NCI-H187 treated with DMSO at 0.1 percent for 48 hours (cell line): ENCODE measurements at regions not wholly inside any gene's neighbourhood (a gene's known extent, or its start where the extent isn't known, plus 50 kb on each side); places are given as distances from the start of the nearest gene placed in this dataset.
"Not testable (repeated sequence)": the region's sequence is repeated elsewhere in the genome, so short reads cannot be mapped to it uniquely, and the experiment has no call there.

Source experiments
- DNase-seq: peaks from one replicate; lab custom pipeline; 2025; lab: John Stamatoyannopoulos, UW

- DNase-seq: no peak
Measured at GRCh38 chr4:79609817-79610216, 201.8 kb upstream of the GK2 start.

DNA sequence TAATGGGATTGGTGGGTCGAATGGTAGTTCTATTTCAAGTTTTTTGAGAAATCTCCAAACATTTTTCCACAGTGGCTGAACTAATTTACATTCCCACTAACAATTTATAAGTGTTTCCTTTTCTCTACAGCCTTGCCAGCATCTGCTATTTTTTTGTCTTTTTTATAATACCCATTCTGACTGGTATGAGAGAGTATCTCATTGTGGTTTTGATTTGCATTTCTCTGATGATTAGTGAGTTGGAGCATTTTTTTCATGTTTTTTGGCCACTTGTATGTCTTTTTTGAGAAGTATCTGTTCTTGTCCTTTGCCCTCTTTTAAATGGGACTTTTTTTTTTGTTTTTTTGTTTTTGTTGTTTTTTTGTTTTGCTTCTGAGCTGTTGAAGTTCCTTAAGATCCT lies 200.0 kb upstream of the GK2 start:
- no peak for DNase-seq

- no peak for DNase-seq
Measured at GRCh38 chr4:79604152-79604551, 196.1 kb upstream of the GK2 start.

DNA sequence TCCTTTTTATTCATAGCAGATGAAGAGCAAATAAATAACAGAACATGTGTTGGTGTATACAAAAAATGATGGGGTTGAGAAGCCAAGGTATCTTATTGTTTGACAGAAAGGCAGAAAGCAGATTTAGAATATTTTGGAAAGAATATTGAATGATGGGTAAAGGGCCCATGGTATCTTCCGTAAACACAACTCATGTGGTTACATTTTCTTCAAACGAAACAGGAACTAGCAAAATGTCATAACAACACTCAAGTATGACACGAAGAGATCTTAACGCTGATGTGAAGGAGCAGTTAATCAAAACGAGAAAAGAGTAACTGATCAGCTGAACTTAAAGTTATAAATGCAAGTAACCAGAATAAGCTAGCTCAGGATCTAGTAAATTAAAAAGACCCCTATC lies 195.7 kb upstream of the GK2 start:
- DNase-seq: no peak

DNA sequence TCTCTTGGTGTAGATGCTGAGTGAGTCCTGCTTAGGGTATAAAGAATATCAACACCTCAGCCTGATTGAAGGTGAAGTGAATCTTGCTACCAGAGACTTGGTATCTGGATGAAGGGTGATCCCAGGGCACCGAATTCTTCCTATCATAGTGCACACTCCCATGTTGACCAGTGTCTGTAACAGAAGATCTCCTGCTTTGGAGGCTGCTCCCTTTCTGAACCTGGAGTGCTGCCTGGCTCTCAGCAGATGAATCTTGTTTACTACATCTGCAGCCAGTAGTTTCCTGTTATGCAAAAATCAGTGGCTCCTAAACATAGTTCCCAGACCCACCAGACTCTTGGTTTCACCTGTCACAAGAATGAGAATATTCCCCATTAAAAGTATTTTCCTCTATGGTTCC lies 191.7 kb upstream of the GK2 start:
- DNase-seq: no peak

GRCh38 chr4:79598801-79599200 lies 190.8 kb upstream of the GK2 start:
- DNase-seq: no peak

GRCh38 chr4:79598214-79598613 lies 190.2 kb upstream of the GK2 start:
- DNase-seq: no peak

DNA sequence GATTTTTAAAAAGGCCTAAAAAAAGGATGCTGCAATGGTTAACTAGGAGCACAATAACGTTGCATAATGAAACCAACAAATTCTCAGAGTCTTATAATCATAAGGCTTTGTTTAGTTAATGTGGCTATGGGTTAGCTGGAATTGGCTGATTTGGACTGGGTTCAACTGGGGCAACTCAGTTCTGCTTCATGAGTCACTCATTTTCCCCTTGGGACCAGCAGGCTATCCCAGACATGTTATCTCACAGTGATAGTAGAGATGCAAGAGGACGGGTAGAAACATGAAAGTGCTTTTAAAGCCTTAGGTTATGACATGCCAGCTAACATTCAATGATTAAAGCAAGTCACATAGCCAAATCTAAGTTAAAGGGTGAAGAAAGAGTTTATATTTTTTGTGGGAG lies 189.2 kb upstream of the GK2 start:
- no peak for DNase-seq

GRCh38 chr4:79592218-79592617 lies 184.2 kb upstream of the GK2 start:
- not testable (repeated sequence) for DNase-seq

DNA sequence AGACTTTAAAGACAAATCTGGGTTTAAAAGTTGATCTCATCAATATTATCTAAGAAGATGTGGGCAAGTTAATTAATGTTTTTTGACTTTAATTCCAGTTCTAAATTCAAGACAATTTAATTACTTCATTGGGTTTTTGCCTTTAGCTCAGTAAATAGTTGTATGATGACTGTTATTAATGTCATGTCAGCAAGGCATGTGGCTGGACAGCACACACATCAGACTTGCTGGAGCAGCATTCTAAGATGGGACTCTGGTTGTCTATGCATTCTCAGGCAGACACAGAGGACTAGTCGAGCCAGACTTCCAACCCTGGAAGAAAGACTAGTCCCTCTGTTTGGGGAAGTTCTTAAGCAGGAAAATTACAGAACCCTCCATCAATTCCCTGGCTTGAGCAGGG lies 180.7 kb upstream of the GK2 start:
- no peak for DNase-seq

DNA sequence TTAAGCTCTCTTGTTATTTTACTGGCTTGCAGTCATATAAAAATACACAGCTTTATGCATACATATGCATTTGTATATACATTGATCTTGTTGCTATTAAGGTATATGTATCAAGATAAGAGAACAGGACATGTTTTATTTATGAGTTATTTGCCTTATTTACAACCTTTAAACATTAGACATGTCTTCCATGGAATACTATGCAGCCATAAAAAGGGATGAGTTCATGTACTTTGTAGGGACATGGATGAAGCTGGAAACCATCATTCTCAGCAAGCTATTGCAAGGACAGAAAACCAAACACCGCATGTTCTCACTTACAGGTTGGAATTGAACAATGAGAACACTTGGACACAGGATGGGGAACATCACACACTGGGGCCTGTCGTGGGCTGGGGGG lies 179.2 kb upstream of the GK2 start:
- not testable (repeated sequence) for DNase-seq

DNA sequence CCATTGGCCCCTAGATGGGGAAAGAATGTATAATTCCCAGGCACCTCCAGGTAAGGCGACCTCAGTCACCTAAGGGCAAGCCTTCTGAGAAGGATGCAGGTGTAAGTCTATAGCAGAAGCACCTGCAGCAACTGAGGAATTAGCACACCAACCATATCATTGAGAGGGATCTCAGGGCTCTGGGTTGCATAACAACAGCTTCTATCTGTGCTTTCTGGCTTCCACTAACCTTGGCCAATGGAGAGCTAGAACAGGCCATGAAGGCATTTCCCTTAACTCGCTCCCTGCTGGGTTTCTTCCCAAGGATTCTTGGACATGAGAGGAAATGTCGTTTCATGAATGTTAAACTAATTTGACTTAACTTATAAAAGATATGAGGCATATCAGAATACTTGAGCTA lies 177.8 kb upstream of the GK2 start:
- DNase-seq: no peak

GRCh38 chr4:79585330-79585729 lies 177.3 kb upstream of the GK2 start:
- no peak for DNase-seq

DNA sequence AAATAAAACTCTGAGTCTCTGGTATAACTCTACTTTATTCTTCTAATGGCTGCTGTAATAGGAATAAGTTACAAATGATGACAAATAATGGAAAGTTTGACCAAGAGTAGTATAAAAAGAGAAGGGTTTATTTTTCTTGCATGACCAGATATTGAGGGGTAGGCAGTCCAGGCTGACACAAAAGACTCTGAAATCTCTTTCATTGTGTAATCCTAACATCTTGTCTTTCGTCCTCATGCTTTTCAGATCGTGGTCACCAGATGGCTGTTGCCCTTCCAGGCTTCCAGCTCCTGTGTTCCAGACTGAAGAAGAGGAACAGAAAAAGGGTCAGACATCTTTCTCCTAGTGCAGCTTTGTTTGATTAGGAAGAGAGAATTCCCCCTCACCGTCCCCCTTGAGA lies 176.9 kb upstream of the GK2 start:
- DNase-seq: no peak

DNA sequence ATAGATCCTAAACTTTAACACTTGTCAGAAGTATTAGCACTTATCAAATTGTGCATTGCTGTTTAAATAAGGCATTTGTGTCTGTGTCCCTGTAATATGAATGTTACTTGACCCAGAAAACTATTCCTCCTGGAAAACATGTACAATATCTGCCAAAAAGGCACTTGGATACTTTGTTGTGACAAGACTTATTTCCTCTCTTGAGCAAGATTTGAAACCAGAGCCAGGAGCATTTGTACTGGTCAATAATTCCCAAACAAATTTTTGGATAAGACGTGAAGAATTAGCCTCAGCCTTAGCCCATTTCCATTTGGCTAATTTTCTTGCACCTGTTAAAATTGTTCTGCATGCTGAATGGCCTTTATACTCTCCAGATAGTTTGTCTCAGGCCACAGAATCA lies 176.3 kb upstream of the GK2 start:
- DNase-seq: no peak

GRCh38 chr4:79578606-79579005 lies 170.6 kb upstream of the GK2 start:
- DNase-seq: no peak

DNA sequence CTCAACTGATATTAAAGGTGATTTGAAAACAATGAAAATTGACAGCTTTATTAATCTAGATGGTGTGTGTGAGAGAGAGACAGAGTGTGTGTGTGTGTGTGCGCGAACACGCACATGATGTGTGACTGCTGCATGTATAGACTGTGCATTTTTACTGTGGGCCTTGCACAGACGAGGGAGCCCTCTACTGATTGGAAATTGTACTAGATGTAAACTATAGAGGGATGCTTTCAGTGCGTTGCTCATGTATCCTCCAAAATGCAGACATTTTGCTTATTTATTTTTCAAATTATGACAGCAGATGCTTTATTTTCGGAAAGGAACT lies 168.4 kb upstream of the GK2 start:
- peak; percentile 9 for DNase-seq

- DNase-seq: no peak
Measured at GRCh38 chr4:79575709-79576428, 167.8 kb upstream of the GK2 start.

GRCh38 chr4:79574741-79575451 lies 166.9 kb upstream of the GK2 start:
- DNase-seq: no peak

DNA sequence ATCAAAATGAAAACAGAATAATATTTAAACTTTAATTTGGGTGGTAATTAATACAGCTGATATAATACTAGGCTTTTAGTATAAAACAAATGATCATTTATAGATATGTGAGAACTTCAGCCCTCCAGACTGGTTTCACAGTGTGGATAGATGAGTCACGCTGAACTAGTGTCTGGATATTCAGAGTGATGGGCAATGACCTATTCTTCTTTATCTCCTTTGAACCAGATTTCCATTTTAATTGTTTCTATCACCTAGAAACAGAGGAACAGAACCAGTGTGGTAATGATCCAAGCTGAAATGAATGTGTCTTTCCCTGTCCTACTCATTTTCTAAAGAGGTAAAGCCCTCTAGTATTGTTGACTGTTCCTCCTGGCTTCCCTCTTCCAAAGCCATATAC lies 155.2 kb upstream of the GK2 start:
- DNase-seq: no peak

GRCh38 chr4:79561751-79562150 lies 153.7 kb upstream of the GK2 start:
- no peak for DNase-seq

DNA sequence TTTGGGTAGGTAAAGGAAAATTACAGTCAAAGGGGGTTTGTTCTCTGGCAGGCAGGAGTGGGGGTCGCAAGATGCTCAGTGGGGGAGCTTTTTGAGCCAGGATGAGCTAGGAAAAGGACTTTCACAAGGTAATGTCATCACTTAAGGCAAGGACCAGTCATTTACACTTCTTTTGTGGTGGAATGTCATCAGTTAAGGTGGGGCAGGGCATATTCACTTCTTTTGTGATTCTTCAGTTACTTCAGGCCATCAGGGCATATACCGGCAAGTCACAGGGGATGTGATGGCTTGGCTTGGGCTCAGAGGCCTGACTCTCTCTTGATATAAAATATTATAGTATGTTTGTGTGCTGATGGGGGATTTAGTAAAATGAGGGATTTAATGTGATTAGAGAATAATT lies 151.4 kb upstream of the GK2 start:
- not testable (repeated sequence) for DNase-seq

GRCh38 chr4:79552311-79552710 lies 144.3 kb upstream of the GK2 start:
- DNase-seq: no peak

- no peak for DNase-seq
Measured at GRCh38 chr4:79551555-79551954, 143.5 kb upstream of the GK2 start.
